ENCODE measurements at regions not wholly inside any gene's neighbourhood (a gene's known extent, or its start where the extent isn't known, plus 50 kb on each side); places are given as distances from the start of the nearest gene placed in this dataset.

DNA sequence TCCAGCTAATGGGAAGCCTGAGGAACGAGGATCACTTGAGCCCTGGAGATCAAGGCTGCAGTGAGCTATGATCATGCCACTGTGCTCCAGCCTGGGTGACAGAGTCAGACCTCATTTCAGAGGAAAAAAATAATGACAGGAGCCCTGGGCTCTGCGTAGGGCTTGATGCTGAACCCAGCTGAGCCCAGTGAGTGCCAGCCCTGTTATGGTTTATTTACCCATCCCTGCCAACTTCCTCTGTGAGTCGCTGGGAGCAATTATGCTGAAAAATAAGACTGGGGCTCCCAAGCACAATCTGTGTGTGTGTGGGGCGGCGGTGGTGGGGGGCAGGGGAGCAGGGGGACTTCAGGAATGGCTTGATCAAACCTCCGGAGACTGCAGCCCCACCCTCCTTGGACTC lies 75.9 kb upstream of the PMEPA1 start:
- no peaks in the 10 kb centered on the region for H3K27me3 ChIP-seq (ENCODE audit: control insufficient read depth in 3 of 3, insufficient read depth in 3 of 3, low read length in 2 of 3)
- DNase-seq, result peak in 1 of 3 donors; percentile 4
- H3K4me1 ChIP-seq (ENCODE audit: control insufficient read depth in 5 of 5, insufficient read depth in 5 of 5, low read length in 5 of 5), result no peaks in the 10 kb centered on the region
- no peak overlapping the region for H3K4me3 ChIP-seq
- no peak overlapping the region for H3K9ac ChIP-seq (ENCODE audit: insufficient read depth in 1 of 2, low read length in 2 of 2)
- TF ChIP-seq, protein P1, sequence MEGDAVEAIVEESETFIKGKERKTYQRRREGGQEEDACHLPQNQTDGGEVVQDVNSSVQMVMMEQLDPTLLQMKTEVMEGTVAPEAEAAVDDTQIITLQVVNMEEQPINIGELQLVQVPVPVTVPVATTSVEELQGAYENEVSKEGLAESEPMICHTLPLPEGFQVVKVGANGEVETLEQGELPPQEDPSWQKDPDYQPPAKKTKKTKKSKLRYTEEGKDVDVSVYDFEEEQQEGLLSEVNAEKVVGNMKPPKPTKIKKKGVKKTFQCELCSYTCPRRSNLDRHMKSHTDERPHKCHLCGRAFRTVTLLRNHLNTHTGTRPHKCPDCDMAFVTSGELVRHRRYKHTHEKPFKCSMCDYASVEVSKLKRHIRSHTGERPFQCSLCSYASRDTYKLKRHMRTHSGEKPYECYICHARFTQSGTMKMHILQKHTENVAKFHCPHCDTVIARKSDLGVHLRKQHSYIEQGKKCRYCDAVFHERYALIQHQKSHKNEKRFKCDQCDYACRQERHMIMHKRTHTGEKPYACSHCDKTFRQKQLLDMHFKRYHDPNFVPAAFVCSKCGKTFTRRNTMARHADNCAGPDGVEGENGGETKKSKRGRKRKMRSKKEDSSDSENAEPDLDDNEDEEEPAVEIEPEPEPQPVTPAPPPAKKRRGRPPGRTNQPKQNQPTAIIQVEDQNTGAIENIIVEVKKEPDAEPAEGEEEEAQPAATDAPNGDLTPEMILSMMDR (IDR thresholded peaks at IDR 0.05; ENCODE audit: control extremely low read depth, extremely low read depth), result no peak
- no peaks in the 10 kb centered on the region for H3K9me3 ChIP-seq (ENCODE audit: control insufficient read depth in 4 of 4, insufficient read depth in 3 of 4, low read length in 3 of 4)
- WGBS, 2 donors, result 69 to 72% methylated on average over 6 of the region's 6 CpGs
- no peaks in the 10 kb centered on the region for H3K36me3 ChIP-seq (ENCODE audit: control insufficient read depth in 4 of 4, insufficient read depth in 4 of 4, low read length in 4 of 4)
- no peak overlapping the region for H3K27ac ChIP-seq (ENCODE audit: low read depth in 1 of 2, low read length in 1 of 2)
- ATAC-seq (ENCODE audit: insufficient read depth, low FRiP score), result no peak

DNA sequence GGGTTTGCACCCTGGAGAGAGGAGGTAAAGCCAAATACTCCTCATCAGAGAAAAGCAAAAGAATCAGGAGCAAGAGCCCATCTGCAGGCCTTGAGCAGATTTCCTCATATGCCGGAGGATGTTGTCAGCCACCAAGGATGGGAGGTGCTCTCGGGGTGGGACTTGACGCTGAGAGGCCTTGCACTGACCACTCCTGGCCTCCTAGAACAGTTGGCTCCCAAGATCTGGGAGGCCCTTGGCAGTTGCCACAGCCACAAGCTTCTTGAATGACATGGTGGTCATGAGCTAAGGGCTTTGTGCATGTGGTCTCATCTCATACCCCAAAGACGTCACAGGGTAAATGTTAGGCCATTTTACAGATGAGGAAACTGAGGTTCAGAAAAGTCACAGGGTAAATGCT lies 75.2 kb upstream of the PMEPA1 start:
- Histone ChIP-seq H3K9me3 (ENCODE audit: control insufficient read depth in 4 of 4, insufficient read depth in 3 of 4, low read length in 3 of 4) (no peaks in the 10 kb centered on the region), H3K4me1 (ENCODE audit: control insufficient read depth in 5 of 5, insufficient read depth in 5 of 5, low read length in 5 of 5) (no peaks in the 10 kb centered on the region), H3K27me3 (ENCODE audit: control insufficient read depth in 3 of 3, insufficient read depth in 3 of 3, low read length in 2 of 3) (no peaks in the 10 kb centered on the region), H3K36me3 (ENCODE audit: control insufficient read depth in 4 of 4, insufficient read depth in 4 of 4, low read length in 4 of 4) (no peaks in the 10 kb centered on the region), H3K9ac (ENCODE audit: insufficient read depth in 1 of 2, low read length in 2 of 2) (no peak overlapping the region), H3K4me3 (no peak overlapping the region), H3K27ac (ENCODE audit: low read depth in 1 of 2, low read length in 1 of 2) (no peak overlapping the region)
- DNase-seq, result peak in 1 of 3 donors; percentile 12
- WGBS, 2 donors, result 91% methylated on average over 4 of the region's 4 CpGs
- no peak for ATAC-seq (ENCODE audit: insufficient read depth, low FRiP score)
- TF ChIP-seq, protein P1 (IDR thresholded peaks at IDR 0.05; ENCODE audit: control extremely low read depth, extremely low read depth), result no peak

DNA sequence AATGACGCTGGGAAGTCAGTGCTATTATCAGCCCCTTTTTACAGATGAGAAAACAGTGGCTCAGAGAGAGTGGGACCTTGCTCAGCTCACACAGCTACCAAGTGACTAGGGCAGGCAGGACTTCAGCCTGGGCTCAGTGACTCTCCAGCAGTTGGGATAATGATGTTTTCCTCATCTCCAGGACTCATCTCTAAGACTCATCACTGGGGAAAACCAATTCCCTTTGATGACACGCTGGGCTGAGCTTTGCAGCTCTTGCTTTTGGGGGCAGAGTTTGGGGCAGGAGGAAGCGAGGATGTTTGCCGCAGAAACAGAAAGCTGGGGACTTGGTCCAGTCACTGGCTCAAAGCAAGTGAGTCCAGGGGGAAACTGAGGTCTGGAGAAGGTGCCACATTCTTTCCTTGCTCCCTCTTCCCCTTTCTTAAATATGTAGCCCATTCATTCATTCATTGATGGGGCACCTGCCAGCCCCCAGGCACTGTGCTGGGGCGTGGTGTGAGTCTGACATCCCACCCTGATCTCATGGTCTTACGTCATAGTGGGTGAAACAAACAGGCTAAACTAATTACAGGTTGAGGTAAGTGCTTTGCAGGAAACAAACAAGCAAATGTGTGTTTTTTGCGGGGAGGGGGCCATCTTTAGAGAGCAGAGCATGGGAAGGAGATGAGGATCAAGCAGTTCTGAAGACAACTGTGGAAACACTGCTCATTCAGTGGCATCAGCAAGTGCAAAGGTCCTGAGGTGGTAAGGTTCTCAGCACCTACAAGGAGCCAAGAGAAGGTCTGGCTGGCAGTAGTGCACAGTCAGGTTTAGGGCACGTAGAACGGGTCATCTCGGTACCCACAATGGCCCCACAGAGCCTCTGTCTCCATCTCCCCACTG lies 74.4 kb upstream of the PMEPA1 start:
- Histone ChIP-seq H3K9ac (ENCODE audit: insufficient read depth in 1 of 2, low read length in 2 of 2) (no peak overlapping the region), H3K27ac (ENCODE audit: low read depth in 1 of 2, low read length in 1 of 2) (no peak overlapping the region), H3K4me3 (no peak overlapping the region), H3K36me3 (ENCODE audit: control insufficient read depth in 4 of 4, insufficient read depth in 4 of 4, low read length in 4 of 4) (no peaks in the 10 kb centered on the region), H3K4me1 (ENCODE audit: control insufficient read depth in 5 of 5, insufficient read depth in 5 of 5, low read length in 5 of 5) (peaks cover 0 to 2% (median 0%) of the 10 kb centered on the region in 5 donors), H3K9me3 (ENCODE audit: control insufficient read depth in 4 of 4, insufficient read depth in 3 of 4, low read length in 3 of 4) (no peaks in the 10 kb centered on the region), H3K27me3 (ENCODE audit: control insufficient read depth in 3 of 3, insufficient read depth in 3 of 3, low read length in 2 of 3) (no peaks in the 10 kb centered on the region)
- TF ChIP-seq, protein P1 (IDR thresholded peaks at IDR 0.05; ENCODE audit: control extremely low read depth, extremely low read depth), result no peak
- ATAC-seq (ENCODE audit: insufficient read depth, low FRiP score) (no peak), DNase-seq (peak in 1 of 3 donors; percentile 4)
- 95 to 97% methylated on average over 10 of the region's 10 CpGs for WGBS, 2 donors

Measured in lung (tissue), 11 donors.